Prostate gland (tissue), 2 donors: ENCODE measurements at regions not wholly inside any gene's neighbourhood (a gene's known extent, or its start where the extent isn't known, plus 50 kb on each side); places are given as distances from the start of the nearest gene placed in this dataset.

Experiments
- POLR2A ChIP-seq: fragments of 450-650 bp; IDR thresholded peaks from one replicate; pipeline ENCODE4 v1.6.1; 2016; ENCODE audit warnings: antibody characterized with exemption, mild to moderate bottlenecking
- TF ChIP-seq, protein P1 (sequence below), 4 experiments: fragments of 200-600 bp in 2 of 4; fragments of 450-650 bp in 2 of 4; sonication (generic) in 2 of 4; IDR thresholded peaks; 1 replicate in 3 of 4; 2 replicates in 1 of 4; pipeline ENCODE4 v1.5.1; 2016 to 2019; ENCODE audit warnings: antibody characterized with exemption in 4 of 4, mild to moderate bottlenecking in 2 of 4, moderate library complexity in 2 of 4

- TF ChIP-seq, protein P1, sequence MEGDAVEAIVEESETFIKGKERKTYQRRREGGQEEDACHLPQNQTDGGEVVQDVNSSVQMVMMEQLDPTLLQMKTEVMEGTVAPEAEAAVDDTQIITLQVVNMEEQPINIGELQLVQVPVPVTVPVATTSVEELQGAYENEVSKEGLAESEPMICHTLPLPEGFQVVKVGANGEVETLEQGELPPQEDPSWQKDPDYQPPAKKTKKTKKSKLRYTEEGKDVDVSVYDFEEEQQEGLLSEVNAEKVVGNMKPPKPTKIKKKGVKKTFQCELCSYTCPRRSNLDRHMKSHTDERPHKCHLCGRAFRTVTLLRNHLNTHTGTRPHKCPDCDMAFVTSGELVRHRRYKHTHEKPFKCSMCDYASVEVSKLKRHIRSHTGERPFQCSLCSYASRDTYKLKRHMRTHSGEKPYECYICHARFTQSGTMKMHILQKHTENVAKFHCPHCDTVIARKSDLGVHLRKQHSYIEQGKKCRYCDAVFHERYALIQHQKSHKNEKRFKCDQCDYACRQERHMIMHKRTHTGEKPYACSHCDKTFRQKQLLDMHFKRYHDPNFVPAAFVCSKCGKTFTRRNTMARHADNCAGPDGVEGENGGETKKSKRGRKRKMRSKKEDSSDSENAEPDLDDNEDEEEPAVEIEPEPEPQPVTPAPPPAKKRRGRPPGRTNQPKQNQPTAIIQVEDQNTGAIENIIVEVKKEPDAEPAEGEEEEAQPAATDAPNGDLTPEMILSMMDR (IDR thresholded peaks at IDR 0.05) = no peak
- no peak for TF ChIP-seq POLR2A
These were observed 69.2 kb upstream of the AJAP1 start for GRCh38 chr1:4585216-4585615.
